ENCODE measurements at regions not wholly inside any gene's neighbourhood (a gene's known extent, or its start where the extent isn't known, plus 50 kb on each side); places are given as distances from the start of the nearest gene placed in this dataset.

GRCh38 chr17:21522755-21523336, 146.7 kb downstream of the KCNJ12 start:
- Histone ChIP-seq H3K4me1 (no peaks in the 10 kb centered on the region), H3K4me3 (no peak overlapping the region), H3K36me3 (no peaks in the 10 kb centered on the region), H3K27me3 (no peaks in the 10 kb centered on the region), H3K27ac (no peak overlapping the region), H3K9me3 (no peaks in the 10 kb centered on the region)
- no peak for DNase-seq (ENCODE audit: extremely low spot score in 2 of 2)
- intact Hi-C loops (cut with DNase I), result no loop called here
- TF ChIP-seq POLR2A (IDR thresholded peaks at IDR 0.05), result no peak
- TF ChIP-seq POLR2AphosphoS5 (IDR thresholded peaks at IDR 0.05; ENCODE audit: insufficient read depth in 1 of 2, low read depth in 1 of 2), result no peak
- TF ChIP-seq CTCF (IDR thresholded peaks at IDR 0.05), result no peak

GRCh38 chr17:21523497-21524210, 147.5 kb downstream of the KCNJ12 start:
- H3K27ac ChIP-seq, result no peak overlapping the region
- intact Hi-C loops (cut with DNase I), result no loop called here
- DNase-seq (ENCODE audit: extremely low spot score in 2 of 2), result no peak

GRCh38 chr17:21524211-21524591, 148.0 kb downstream of the KCNJ12 start:
- no peaks in the 10 kb centered on the region for H3K27me3 ChIP-seq
- H3K27ac ChIP-seq, result no peak overlapping the region
- TF ChIP-seq CTCF (IDR thresholded peaks at IDR 0.05), result no peak
- no peak for TF ChIP-seq POLR2AphosphoS5 (IDR thresholded peaks at IDR 0.05; ENCODE audit: insufficient read depth in 1 of 2, low read depth in 1 of 2)
- no peak for TF ChIP-seq POLR2A (IDR thresholded peaks at IDR 0.05)
- H3K4me1 ChIP-seq, result no peaks in the 10 kb centered on the region
- intact Hi-C loops (cut with DNase I), result no loop called here
- H3K4me3 ChIP-seq, result no peak overlapping the region
- no peaks in the 10 kb centered on the region for H3K9me3 ChIP-seq
- H3K36me3 ChIP-seq, result no peaks in the 10 kb centered on the region
- DNase-seq (ENCODE audit: extremely low spot score in 2 of 2), result no peak

More at GRCh38 chr17:21523497-21524210, 147.5 kb downstream of the KCNJ12 start:
- Histone ChIP-seq H3K4me3 (no peak overlapping the region), H3K36me3 (no peaks in the 10 kb centered on the region), H3K9me3 (no peaks in the 10 kb centered on the region), H3K4me1 (no peaks in the 10 kb centered on the region), H3K27me3 (no peaks in the 10 kb centered on the region)
- no peak for TF ChIP-seq POLR2A (IDR thresholded peaks at IDR 0.05)
- no peak for TF ChIP-seq CTCF (IDR thresholded peaks at IDR 0.05)
- TF ChIP-seq POLR2AphosphoS5 (IDR thresholded peaks at IDR 0.05; ENCODE audit: insufficient read depth in 1 of 2, low read depth in 1 of 2), result no peak

GRCh38 chr17:21525464-21526130, 149.4 kb downstream of the KCNJ12 start:
- Histone ChIP-seq H3K27ac (no peak overlapping the region), H3K4me1 (peaks cover 5% of the 10 kb centered on the region), H3K9me3 (no peaks in the 10 kb centered on the region), H3K27me3 (no peaks in the 10 kb centered on the region), H3K36me3 (no peaks in the 10 kb centered on the region), H3K4me3 (no peak overlapping the region)
- TF ChIP-seq POLR2A (IDR thresholded peaks at IDR 0.05) (no peak), POLR2AphosphoS5 (IDR thresholded peaks at IDR 0.05; ENCODE audit: insufficient read depth in 1 of 2, low read depth in 1 of 2) (no peak), CTCF (IDR thresholded peaks at IDR 0.05) (no peak)
- DNase-seq (ENCODE audit: extremely low spot score in 2 of 2), result no peak
- intact Hi-C loops (cut with DNase I), result no loop called here

Measured in vagina (tissue), 2 donors.